GM23338 (cell line): ENCODE measurements at regions not wholly inside any gene's neighbourhood (a gene's known extent, or its start where the extent isn't known, plus 50 kb on each side); places are given as distances from the start of the nearest gene placed in this dataset.

Source experiments
- ATAC-seq: fragments of 200-7000 bp; cut with Tn5 transposase; 3 replicates; pipeline ENCODE4 v1.9.1; 2020
- DNase-seq: peaks from one replicate; pipeline ENCODE4 v3.0.0-alpha.2; 2015; ENCODE audit warnings: low spot score
- H2AFZ ChIP-seq: fragments of 200-600 bp; sonication (generic); 2 replicates; pipeline ENCODE4 v1.8.0; 2016; ENCODE audit warnings: antibody characterized with exemption, mild to moderate bottlenecking, moderate library complexity
- H3F3A ChIP-seq: fragments of 200-600 bp; sonication (generic); replicated peaks from 2 replicates; pipeline ENCODE4 v1.8.0; 2017; ENCODE audit warnings: antibody characterized with exemption, mixed run types, low read depth
- H3K27ac ChIP-seq: fragments of 200-600 bp; sonication (generic); 2 replicates; pipeline ENCODE4 v1.6.1; 2016; ENCODE audit warnings: low read depth
- H3K27me3 ChIP-seq: fragments of 200-600 bp; sonication (generic); 2 replicates; pipeline ENCODE4 v1.8.0; 2016; ENCODE audit warnings: mild to moderate bottlenecking, mixed run types, moderate library complexity; ENCODE audit not compliant: insufficient read depth
- H3K36me3 ChIP-seq: fragments of 200-600 bp; sonication (generic); 2 replicates; pipeline ENCODE4 v1.8.0; 2016; ENCODE audit warnings: mild to moderate bottlenecking; ENCODE audit not compliant: insufficient read depth
- H3K4me1 ChIP-seq: fragments of 200-600 bp; sonication (generic); 2 replicates; pipeline ENCODE4 v1.8.0; 2016; ENCODE audit warnings: mild to moderate bottlenecking, moderate library complexity; ENCODE audit not compliant: insufficient read depth
- H3K4me2 ChIP-seq: fragments of 200-600 bp; sonication (generic); 2 replicates; pipeline ENCODE4 v1.7.1; 2017; ENCODE audit warnings: mixed run types
- H3K4me3 ChIP-seq: fragments of 200-600 bp; sonication (generic); 2 replicates; pipeline ENCODE4 v1.6.1; 2016; ENCODE audit warnings: mixed run types
- H3K79me2 ChIP-seq: fragments of 200-600 bp; sonication (generic); replicated peaks from 2 replicates; pipeline ENCODE4 v1.8.0; 2017; ENCODE audit warnings: mild to moderate bottlenecking; ENCODE audit not compliant: insufficient read depth
- H3K9me2 ChIP-seq: fragments of 200-600 bp; sonication (generic); 2 replicates; pipeline ENCODE4 v1.8.0; 2017; ENCODE audit not compliant: insufficient read depth
- H4K20me1 ChIP-seq: fragments of 200-600 bp; sonication (generic); replicated peaks from 2 replicates; pipeline ENCODE4 v1.8.0; 2017; ENCODE audit warnings: mild to moderate bottlenecking; ENCODE audit not compliant: insufficient read depth
- H3K27ac Mint-ChIP-seq: 2 replicates; pipeline ENCODE4 v1.8.0; 2020; ENCODE audit warnings: inconsistent platforms, mild to moderate bottlenecking, moderate library complexity, mixed read lengths
- H3K27me3 Mint-ChIP-seq: 3 replicates; pipeline ENCODE4 v1.8.0; 2022; ENCODE audit warnings: low read depth, mild to moderate bottlenecking, moderate library complexity, mixed read lengths, inconsistent platforms; ENCODE audit not compliant: insufficient read depth, poor library complexity
- H3K36me3 Mint-ChIP-seq: 3 replicates; pipeline ENCODE4 v1.8.0; 2021; ENCODE audit warnings: low read depth, mild to moderate bottlenecking, inconsistent platforms, moderate library complexity, mixed read lengths
- H3K4me1 Mint-ChIP-seq: 3 replicates; pipeline ENCODE4 v1.8.0; 2020; ENCODE audit warnings: mild to moderate bottlenecking, inconsistent platforms, mixed read lengths
- H3K4me3 Mint-ChIP-seq: 3 replicates; pipeline ENCODE4 v1.8.0; 2021; ENCODE audit warnings: moderate library complexity, mild to moderate bottlenecking, inconsistent platforms, mixed read lengths
- H3K9me3 Mint-ChIP-seq: 3 replicates; pipeline ENCODE4 v1.8.0; 2020; ENCODE audit warnings: moderate library complexity, mild to moderate bottlenecking, inconsistent platforms, mixed read lengths
- CREB1 ChIP-seq: fragments of 250-450 bp; sonication (Bioruptor Pico); IDR thresholded peaks from 2 replicates; pipeline ENCODE4 v1.5.0; 2020; ENCODE audit warnings: low read depth, mild to moderate bottlenecking, moderate library complexity
- ETS1 ChIP-seq: IDR thresholded peaks from 2 replicates; pipeline ENCODE4 v1.6.1; 2016; ENCODE audit warnings: antibody characterized with exemption
- EZH2phosphoT487 ChIP-seq: fragments of 200-600 bp; sonication (generic); IDR thresholded peaks from one replicate; pipeline ENCODE4 v1.8.1; 2018; ENCODE audit warnings: antibody characterized with exemption; ENCODE audit not compliant: unreplicated experiment
- NANOG ChIP-seq: IDR thresholded peaks from 2 replicates; pipeline ENCODE4 v1.6.1; 2016; ENCODE audit warnings: antibody characterized with exemption, borderline replicate concordance
- ZNF114 ChIP-seq: fragments of 250-450 bp; sonication (Bioruptor Pico); IDR thresholded peaks from 2 replicates; pipeline ENCODE4 v1.5.0; 2020; ENCODE audit warnings: mild to moderate bottlenecking, moderate library complexity
- ZNF462 ChIP-seq: fragments of 250-450 bp; sonication (Bioruptor Pico); IDR thresholded peaks from 2 replicates; pipeline ENCODE4 v1.5.0; 2020; ENCODE audit warnings: mild to moderate bottlenecking, moderate library complexity

GRCh38 chr7:130884437-130885417 is 150.7 kb upstream of the KLF14 start (continued):
- no peak for TF ChIP-seq ZNF462 (CRISPR knock-in tag)

- ATAC-seq (no peak), DNase-seq (no peak)
- H3K27ac Mint-ChIP-seq: no peak overlapping the region
- Histone ChIP-seq H3K36me3 (no peaks in the 10 kb centered on the region), H3K79me2 (no peaks in the 10 kb centered on the region; the same call in 1 of the 2 replicates), H3K9me2 (no peaks in the 10 kb centered on the region), H4K20me1 (no peaks in the 10 kb centered on the region; the same call in 1 of the 2 replicates), H3K4me2 (no peak overlapping the region), H3F3A (no peaks in the 10 kb centered on the region), H3K4me1 (no peaks in the 10 kb centered on the region), H2AFZ (no peak overlapping the region), H3K4me3 (no peak overlapping the region), H3K27ac (no peak overlapping the region), H3K27me3 (no peaks in the 10 kb centered on the region)
- H3K36me3 Mint-ChIP-seq: peaks cover 3% of the 10 kb centered on the region; the same call in 1 of the 3 replicates
- H3K4me1 Mint-ChIP-seq: peaks cover 24% of the 10 kb centered on the region
- no peaks in the 10 kb centered on the region for H3K9me3 Mint-ChIP-seq
- no peak overlapping the region for H3K4me3 Mint-ChIP-seq
- H3K27me3 Mint-ChIP-seq: peaks cover 3% of the 10 kb centered on the region
- TF ChIP-seq CREB1 (CRISPR knock-in tag) (no peak), ZNF114 (CRISPR knock-in tag) (no peak), ETS1 (no peak), NANOG (no peak), EZH2phosphoT487 (no peak)
These were observed 152.6 kb upstream of the KLF14 start for GRCh38 chr7:130886438-130887135.
